SK-N-SH (cell line): ENCODE measurements at regions not wholly inside any gene's neighbourhood (a gene's known extent, or its start where the extent isn't known, plus 50 kb on each side); places are given as distances from the start of the nearest gene placed in this dataset.

Source experiments
- CTCF ChIA-PET: fragments of 300-600, 350-600 bp; formaldehyde crosslinking; extraction: SDS; loops from one replicate; lab custom pipeline; 2021; lab: Yijun Ruan, JAX
- POLR2A ChIA-PET: fragments of 350-600 bp; sonication (Branson Sonifier 250); formaldehyde crosslinking; extraction: SDS; loops from one replicate; lab custom pipeline; 2020; ENCODE audit warnings: antibody characterized with exemption, inconsistent platforms; lab: Yijun Ruan, JAX
- DNase-seq: peaks from one replicate; pipeline ENCODE4 v3.0.0; 2012
- H2AFZ ChIP-seq: fragments of 200-600 bp; sonication (generic); 2 replicates; pipeline ENCODE4 v1.8.1; 2016; ENCODE audit warnings: antibody characterized with exemption, mild to moderate bottlenecking, low read depth
- H3F3A ChIP-seq: fragments of 200-600 bp; sonication (generic); replicated peaks from 2 replicates; pipeline ENCODE3; 2016; ENCODE audit warnings: antibody characterized with exemption, mild to moderate bottlenecking; ENCODE audit not compliant: insufficient read depth
- H3K27ac ChIP-seq, 2 experiments: fragments of 200-500 bp in 1 of 2; fragments of 200-600 bp in 1 of 2; sonication (Bioruptor generic) in 1 of 2; sonication (generic), shearing (Covaris generic) in 1 of 2; 2 replicates each; pipeline versions ENCODE4 v1.5.1 to v1.6.1; 2014 to 2016; ENCODE audit warnings: low read depth in 2 of 2, inconsistent platforms in 1 of 2, low read length in 1 of 2, mild to moderate bottlenecking in 1 of 2, mixed read lengths in 1 of 2
- H3K27me3 ChIP-seq: fragments of 200-600 bp; sonication (generic), shearing (Covaris generic); 2 replicates; pipeline ENCODE4 v1.6.1; 2016; ENCODE audit warnings: mixed run types; ENCODE audit not compliant: insufficient read depth
- H3K36me3 ChIP-seq, 2 experiments: fragments of 200-500 bp in 1 of 2; fragments of 200-600 bp in 1 of 2; sonication (Bioruptor generic) in 1 of 2; sonication (generic) in 1 of 2; replicated peaks in 1 of 2; 2 replicates each; pipeline versions ENCODE3 to v1.5.1; 2014 to 2016; ENCODE audit warnings: low read length in 1 of 2, mild to moderate bottlenecking in 1 of 2; ENCODE audit not compliant: insufficient read depth in 2 of 2, control insufficient read depth in 1 of 2
- H3K4me1 ChIP-seq, 2 experiments: fragments of 200-500 bp in 1 of 2; fragments of 200-600 bp in 1 of 2; sonication (Bioruptor generic) in 1 of 2; sonication (generic), shearing (Covaris generic) in 1 of 2; 2 replicates each; pipeline versions ENCODE4 v1.5.1 to v1.6.1; 2014 to 2016; ENCODE audit warnings: low read depth in 1 of 2, low read length in 1 of 2, mixed run types in 1 of 2; ENCODE audit not compliant: insufficient read depth in 2 of 2, control insufficient read depth in 1 of 2
- H3K4me2 ChIP-seq: fragments of 200-600 bp; sonication (generic), shearing (Covaris generic); 2 replicates; pipeline ENCODE4 v1.6.1; 2017; ENCODE audit warnings: mixed run types
- H3K4me3 ChIP-seq, 2 experiments: fragments of 200-500 bp in 1 of 2; fragments of 200-600 bp in 1 of 2; sonication (Bioruptor generic) in 1 of 2; sonication (generic), shearing (Covaris generic) in 1 of 2; 2 replicates each; pipeline versions ENCODE4 v1.5.1 to v1.8.1; 2014 to 2016; ENCODE audit warnings: low read depth in 2 of 2, inconsistent platforms in 1 of 2, low read length in 1 of 2, mild to moderate bottlenecking in 1 of 2, mixed read lengths in 1 of 2, moderate library complexity in 1 of 2
- H3K79me2 ChIP-seq: fragments of 200-600 bp; sonication (generic); 2 replicates; pipeline ENCODE4 v1.8.1; 2017; ENCODE audit warnings: mild to moderate bottlenecking; ENCODE audit not compliant: insufficient read depth
- H3K9ac ChIP-seq: fragments of 200-600 bp; sonication (generic); 2 replicates; pipeline ENCODE4 v1.6.1; 2017; ENCODE audit warnings: mixed run types
- H3K9me2 ChIP-seq: fragments of 200-600 bp; sonication (generic); 2 replicates; pipeline ENCODE4 v1.6.1; 2017; ENCODE audit warnings: mixed run types
- H3K9me3 ChIP-seq: fragments of 200-600 bp; sonication (generic); 2 replicates; pipeline ENCODE4 v1.6.1; 2017; ENCODE audit warnings: mixed run types, mild to moderate bottlenecking, moderate library complexity
- H4K20me1 ChIP-seq: fragments of 200-600 bp; sonication (generic); 2 replicates; pipeline ENCODE4 v1.6.1; 2017; ENCODE audit warnings: mild to moderate bottlenecking, mixed run types; ENCODE audit not compliant: insufficient read depth
- CHD2 ChIP-seq: fragments of 150-350 bp; IDR thresholded peaks from 2 replicates; pipeline ENCODE4 v1.6.1; 2018; ENCODE audit warnings: low read length; ENCODE audit not compliant: partially characterized antibody
- FOSL2 ChIP-seq: IDR thresholded peaks from 2 replicates; pipeline ENCODE4 v1.4.0; 2012; ENCODE audit warnings: low read depth, mild to moderate bottlenecking, moderate library complexity, borderline replicate concordance
- FOXM1 ChIP-seq: IDR thresholded peaks from 2 replicates; pipeline ENCODE4 v1.4.0; 2012; ENCODE audit warnings: low read depth, mild to moderate bottlenecking
- GABPA ChIP-seq: IDR thresholded peaks from 2 replicates; pipeline ENCODE4 v1.4.0; 2012; ENCODE audit warnings: low read depth, mild to moderate bottlenecking
- GATA2 ChIP-seq: sonication (generic); formaldehyde crosslinking; IDR thresholded peaks from 2 replicates; pipeline ENCODE4 v1.5.0; 2020; ENCODE audit warnings: mild to moderate bottlenecking, missing genetic modification reagents
- MEF2A ChIP-seq: IDR thresholded peaks from 2 replicates; pipeline ENCODE4 v1.4.0; 2012; ENCODE audit warnings: low read depth, borderline replicate concordance
- NFIC ChIP-seq: IDR thresholded peaks from 2 replicates; pipeline ENCODE4 v1.4.0; 2012; ENCODE audit warnings: borderline replicate concordance
- POLR2AphosphoS5 ChIP-seq: IDR thresholded peaks from 2 replicates; pipeline ENCODE4 v1.6.1; 2012; ENCODE audit warnings: low read depth, low read length
- SIN3A ChIP-seq: IDR thresholded peaks from 2 replicates; pipeline ENCODE4 v1.6.1; 2012; ENCODE audit warnings: low read depth, mild to moderate bottlenecking, low read length, moderate library complexity, borderline replicate concordance
- SMC3 ChIP-seq: IDR thresholded peaks from 2 replicates; pipeline ENCODE4 v1.6.1; 2012; ENCODE audit warnings: low read depth, low read length, improper control_type of control experiment
- TAF1 ChIP-seq: IDR thresholded peaks from 2 replicates; pipeline ENCODE4 v1.6.1; 2012; ENCODE audit warnings: low read depth, mild to moderate bottlenecking, low read length, moderate library complexity, borderline replicate concordance
- TEAD4 ChIP-seq: IDR thresholded peaks from 2 replicates; pipeline ENCODE4 v1.4.0; 2012; ENCODE audit warnings: mild to moderate bottlenecking, borderline replicate concordance; ENCODE audit not compliant: insufficient read depth
- WGBS: methylation state at CpG from one replicate; pipeline ENCODE4 v1.1.6; 2017; ENCODE audit warnings: low lambda C conversion rate; 5-methylcytosine and 5-hydroxymethylcytosine counted together
- TF ChIP-seq, protein P1 (sequence below): IDR thresholded peaks from 2 replicates; pipeline ENCODE4 v1.6.1; 2012; ENCODE audit warnings: mild to moderate bottlenecking, low read depth, low read length, moderate library complexity
- TF ChIP-seq, protein P2 (sequence below): IDR thresholded peaks from 2 replicates; pipeline ENCODE4; 2012
- TF ChIP-seq, protein P3 (sequence below): fragments of 200-600 bp; sonication (generic); IDR thresholded peaks from 2 replicates; pipeline ENCODE4 v1.6.1; 2017; ENCODE audit warnings: antibody characterized with exemption, mild to moderate bottlenecking, moderate library complexity
- TF ChIP-seq, protein P4 (sequence below): IDR thresholded peaks from 2 replicates; pipeline ENCODE4 v1.4.0; 2012; ENCODE audit warnings: low read depth, borderline replicate concordance
- TF ChIP-seq, protein P5 (sequence below): fragments of 150-350 bp; IDR thresholded peaks from 2 replicates; pipeline ENCODE4 v1.6.1; 2016; ENCODE audit warnings: mild to moderate bottlenecking, low read depth, low read length

DNA sequence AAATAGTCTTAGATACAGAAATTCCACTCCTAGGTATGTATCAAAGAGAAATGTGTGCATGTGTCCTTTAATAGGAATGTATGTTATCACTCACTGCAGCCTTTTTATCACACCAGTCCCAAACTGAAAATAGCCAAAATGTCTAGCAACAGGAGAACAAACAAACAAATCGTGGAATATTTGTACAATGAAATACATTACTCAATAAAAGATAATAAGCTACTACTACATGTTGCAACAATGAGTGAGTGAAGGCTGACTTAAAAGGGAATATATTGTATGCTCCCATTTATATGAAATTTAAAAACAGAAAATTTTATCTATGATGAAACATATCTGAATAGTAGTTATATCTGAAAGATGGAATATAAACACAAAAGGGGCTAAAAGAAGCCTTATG lies 212.1 kb upstream of the PLD5 start:
- no peaks in the 10 kb centered on the region; a peak in 1 of 4 replicates for H3K4me1 ChIP-seq
- no peaks in the 10 kb centered on the region for H3K9me2 ChIP-seq

DNA sequence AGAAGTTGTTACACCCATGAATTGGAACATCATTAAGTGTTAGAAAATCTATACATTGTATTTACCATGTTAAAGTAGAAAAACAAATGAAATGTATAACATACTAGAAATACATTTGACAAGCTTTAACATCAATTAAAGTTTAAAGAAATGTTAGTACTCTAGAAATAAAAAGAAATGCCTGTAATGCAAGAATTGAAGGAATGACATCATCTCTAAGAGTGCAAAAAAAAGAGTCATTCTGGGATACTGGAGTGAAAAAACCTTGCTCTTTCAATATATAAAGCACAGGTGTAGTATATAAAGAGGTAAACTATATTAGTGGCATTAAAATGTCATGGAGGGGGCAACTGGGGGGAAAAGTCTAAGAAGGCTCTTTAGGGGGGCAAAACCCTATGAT lies 210.8 kb upstream of the PLD5 start:
- Histone ChIP-seq H3K9me3 (no peaks in the 10 kb centered on the region; the same call in none of the 2 replicates), H3K27ac (no peak overlapping the region), H3K4me1 (no peaks in the 10 kb centered on the region; a peak in 1 of 4 replicates), H3F3A (no peaks in the 10 kb centered on the region), H3K79me2 (no peaks in the 10 kb centered on the region), H3K27me3 (no peaks in the 10 kb centered on the region), H3K4me3 (no peak overlapping the region), H3K36me3 (no peaks in the 10 kb centered on the region), H3K9ac (no peak overlapping the region), H3K4me2 (no peak overlapping the region), H4K20me1 (no peaks in the 10 kb centered on the region), H2AFZ (no peak overlapping the region), H3K9me2 (no peaks in the 10 kb centered on the region)
- ChIA-PET CTCF (interaction anchor here (0.7 to 1.1 kb wide), 2 partner anchors 183 to 612 kb away, joined by 3 read pairs; no protein-coding TSS in a partner anchor), POLR2A (no interaction called here)
- no peak for DNase-seq
- TF ChIP-seq, protein P1, sequence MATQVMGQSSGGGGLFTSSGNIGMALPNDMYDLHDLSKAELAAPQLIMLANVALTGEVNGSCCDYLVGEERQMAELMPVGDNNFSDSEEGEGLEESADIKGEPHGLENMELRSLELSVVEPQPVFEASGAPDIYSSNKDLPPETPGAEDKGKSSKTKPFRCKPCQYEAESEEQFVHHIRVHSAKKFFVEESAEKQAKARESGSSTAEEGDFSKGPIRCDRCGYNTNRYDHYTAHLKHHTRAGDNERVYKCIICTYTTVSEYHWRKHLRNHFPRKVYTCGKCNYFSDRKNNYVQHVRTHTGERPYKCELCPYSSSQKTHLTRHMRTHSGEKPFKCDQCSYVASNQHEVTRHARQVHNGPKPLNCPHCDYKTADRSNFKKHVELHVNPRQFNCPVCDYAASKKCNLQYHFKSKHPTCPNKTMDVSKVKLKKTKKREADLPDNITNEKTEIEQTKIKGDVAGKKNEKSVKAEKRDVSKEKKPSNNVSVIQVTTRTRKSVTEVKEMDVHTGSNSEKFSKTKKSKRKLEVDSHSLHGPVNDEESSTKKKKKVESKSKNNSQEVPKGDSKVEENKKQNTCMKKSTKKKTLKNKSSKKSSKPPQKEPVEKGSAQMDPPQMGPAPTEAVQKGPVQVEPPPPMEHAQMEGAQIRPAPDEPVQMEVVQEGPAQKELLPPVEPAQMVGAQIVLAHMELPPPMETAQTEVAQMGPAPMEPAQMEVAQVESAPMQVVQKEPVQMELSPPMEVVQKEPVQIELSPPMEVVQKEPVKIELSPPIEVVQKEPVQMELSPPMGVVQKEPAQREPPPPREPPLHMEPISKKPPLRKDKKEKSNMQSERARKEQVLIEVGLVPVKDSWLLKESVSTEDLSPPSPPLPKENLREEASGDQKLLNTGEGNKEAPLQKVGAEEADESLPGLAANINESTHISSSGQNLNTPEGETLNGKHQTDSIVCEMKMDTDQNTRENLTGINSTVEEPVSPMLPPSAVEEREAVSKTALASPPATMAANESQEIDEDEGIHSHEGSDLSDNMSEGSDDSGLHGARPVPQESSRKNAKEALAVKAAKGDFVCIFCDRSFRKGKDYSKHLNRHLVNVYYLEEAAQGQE = no peak
- TF ChIP-seq CHD2 (no peak), SMC3 (no peak), FOXM1 (no peak), SIN3A (no peak), TEAD4 (no peak), TAF1 (no peak), NFIC (no peak), FOSL2 (no peak), MEF2A (no peak), GATA2 (no peak), POLR2AphosphoS5 (no peak)
- TF ChIP-seq, protein P2, sequence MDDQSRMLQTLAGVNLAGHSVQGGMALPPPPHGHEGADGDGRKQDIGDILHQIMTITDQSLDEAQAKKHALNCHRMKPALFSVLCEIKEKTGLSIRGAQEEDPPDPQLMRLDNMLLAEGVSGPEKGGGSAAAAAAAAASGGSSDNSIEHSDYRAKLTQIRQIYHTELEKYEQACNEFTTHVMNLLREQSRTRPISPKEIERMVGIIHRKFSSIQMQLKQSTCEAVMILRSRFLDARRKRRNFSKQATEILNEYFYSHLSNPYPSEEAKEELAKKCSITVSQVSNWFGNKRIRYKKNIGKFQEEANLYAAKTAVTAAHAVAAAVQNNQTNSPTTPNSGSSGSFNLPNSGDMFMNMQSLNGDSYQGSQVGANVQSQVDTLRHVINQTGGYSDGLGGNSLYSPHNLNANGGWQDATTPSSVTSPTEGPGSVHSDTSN = no peak
- TF ChIP-seq, protein P3, sequence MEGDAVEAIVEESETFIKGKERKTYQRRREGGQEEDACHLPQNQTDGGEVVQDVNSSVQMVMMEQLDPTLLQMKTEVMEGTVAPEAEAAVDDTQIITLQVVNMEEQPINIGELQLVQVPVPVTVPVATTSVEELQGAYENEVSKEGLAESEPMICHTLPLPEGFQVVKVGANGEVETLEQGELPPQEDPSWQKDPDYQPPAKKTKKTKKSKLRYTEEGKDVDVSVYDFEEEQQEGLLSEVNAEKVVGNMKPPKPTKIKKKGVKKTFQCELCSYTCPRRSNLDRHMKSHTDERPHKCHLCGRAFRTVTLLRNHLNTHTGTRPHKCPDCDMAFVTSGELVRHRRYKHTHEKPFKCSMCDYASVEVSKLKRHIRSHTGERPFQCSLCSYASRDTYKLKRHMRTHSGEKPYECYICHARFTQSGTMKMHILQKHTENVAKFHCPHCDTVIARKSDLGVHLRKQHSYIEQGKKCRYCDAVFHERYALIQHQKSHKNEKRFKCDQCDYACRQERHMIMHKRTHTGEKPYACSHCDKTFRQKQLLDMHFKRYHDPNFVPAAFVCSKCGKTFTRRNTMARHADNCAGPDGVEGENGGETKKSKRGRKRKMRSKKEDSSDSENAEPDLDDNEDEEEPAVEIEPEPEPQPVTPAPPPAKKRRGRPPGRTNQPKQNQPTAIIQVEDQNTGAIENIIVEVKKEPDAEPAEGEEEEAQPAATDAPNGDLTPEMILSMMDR = no peak
- TF ChIP-seq, protein P4, sequence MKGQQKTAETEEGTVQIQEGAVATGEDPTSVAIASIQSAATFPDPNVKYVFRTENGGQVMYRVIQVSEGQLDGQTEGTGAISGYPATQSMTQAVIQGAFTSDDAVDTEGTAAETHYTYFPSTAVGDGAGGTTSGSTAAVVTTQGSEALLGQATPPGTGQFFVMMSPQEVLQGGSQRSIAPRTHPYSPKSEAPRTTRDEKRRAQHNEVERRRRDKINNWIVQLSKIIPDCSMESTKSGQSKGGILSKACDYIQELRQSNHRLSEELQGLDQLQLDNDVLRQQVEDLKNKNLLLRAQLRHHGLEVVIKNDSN = no peak
- TF ChIP-seq, protein P5, sequence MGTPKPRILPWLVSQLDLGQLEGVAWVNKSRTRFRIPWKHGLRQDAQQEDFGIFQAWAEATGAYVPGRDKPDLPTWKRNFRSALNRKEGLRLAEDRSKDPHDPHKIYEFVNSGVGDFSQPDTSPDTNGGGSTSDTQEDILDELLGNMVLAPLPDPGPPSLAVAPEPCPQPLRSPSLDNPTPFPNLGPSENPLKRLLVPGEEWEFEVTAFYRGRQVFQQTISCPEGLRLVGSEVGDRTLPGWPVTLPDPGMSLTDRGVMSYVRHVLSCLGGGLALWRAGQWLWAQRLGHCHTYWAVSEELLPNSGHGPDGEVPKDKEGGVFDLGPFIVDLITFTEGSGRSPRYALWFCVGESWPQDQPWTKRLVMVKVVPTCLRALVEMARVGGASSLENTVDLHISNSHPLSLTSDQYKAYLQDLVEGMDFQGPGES = no peak

More for the DNA sequence above, 212.1 kb upstream of the PLD5 start:
- 11% methylated on average over 1 of the region's 1 CpG for WGBS
- Histone ChIP-seq H4K20me1 (no peaks in the 10 kb centered on the region), H2AFZ (no peak overlapping the region), H3K4me3 (no peak overlapping the region), H3F3A (no peaks in the 10 kb centered on the region), H3K27me3 (no peaks in the 10 kb centered on the region), H3K27ac (no peak overlapping the region), H3K36me3 (no peaks in the 10 kb centered on the region), H3K79me2 (no peaks in the 10 kb centered on the region), H3K9ac (no peak overlapping the region), H3K9me3 (no peaks in the 10 kb centered on the region; the same call in 1 of the 2 replicates), H3K4me2 (no peak overlapping the region)
- ChIA-PET POLR2A (no interaction called here), CTCF (no interaction called here)
- TF ChIP-seq GABPA = no peak
- TF ChIP-seq FOSL2 = no peak
- TF ChIP-seq, protein P2 = no peak
- DNase-seq = no peak
